ENCODE measurements at regions not wholly inside any gene's neighbourhood (a gene's known extent, or its start where the extent isn't known, plus 50 kb on each side); places are given as distances from the start of the nearest gene placed in this dataset.
A peak's percentile ranks its signal among the peaks of the same experiment; 100 is the strongest.

GRCh38 chr2:198809976-198810375 is 647.8 kb downstream of the SATB2 start:
- FAIRE-seq (no peak), DNase-seq (ENCODE audit: low read depth) (no peak)
- no peak overlapping the region for H3K27ac Mint-ChIP-seq (ENCODE audit: unreplicated experiment)
- H3K9me3 Mint-ChIP-seq (ENCODE audit: unreplicated experiment) = no peaks in the 10 kb centered on the region
- Histone ChIP-seq H3K9ac (ENCODE audit: low read length) (no peak overlapping the region), H3K4me2 (ENCODE audit: low read length) (no peak overlapping the region), H3K79me2 (ENCODE audit: insufficient read depth, low read length) (no peaks in the 10 kb centered on the region), H3K27me3 (ENCODE audit: insufficient read depth, low read length) (no peaks in the 10 kb centered on the region), H2AFZ (ENCODE audit: low read depth, low read length) (no peak overlapping the region), H3K4me1 (ENCODE audit: insufficient read depth, low read length) (no peaks in the 10 kb centered on the region), H3K36me3 (ENCODE audit: insufficient read depth, low read length) (no peaks in the 10 kb centered on the region), H3K4me3 (ENCODE audit: insufficient read depth, low read depth, low read length) (no peak overlapping the region), H3K27ac (ENCODE audit: low read depth, low read length) (no peak overlapping the region), H3K9me3 (ENCODE audit: insufficient read depth, low read depth, low read length) (no peaks in the 10 kb centered on the region), H4K20me1 (ENCODE audit: insufficient read depth, low read length) (no peaks in the 10 kb centered on the region)
- H3K36me3 Mint-ChIP-seq (ENCODE audit: low read depth, unreplicated experiment) = no peaks in the 10 kb centered on the region
- H3K4me3 Mint-ChIP-seq (ENCODE audit: unreplicated experiment) = no peak overlapping the region
- H3K4me1 Mint-ChIP-seq (ENCODE audit: low read depth, unreplicated experiment) = no peaks in the 10 kb centered on the region
- TF ChIP-seq, protein P1, sequence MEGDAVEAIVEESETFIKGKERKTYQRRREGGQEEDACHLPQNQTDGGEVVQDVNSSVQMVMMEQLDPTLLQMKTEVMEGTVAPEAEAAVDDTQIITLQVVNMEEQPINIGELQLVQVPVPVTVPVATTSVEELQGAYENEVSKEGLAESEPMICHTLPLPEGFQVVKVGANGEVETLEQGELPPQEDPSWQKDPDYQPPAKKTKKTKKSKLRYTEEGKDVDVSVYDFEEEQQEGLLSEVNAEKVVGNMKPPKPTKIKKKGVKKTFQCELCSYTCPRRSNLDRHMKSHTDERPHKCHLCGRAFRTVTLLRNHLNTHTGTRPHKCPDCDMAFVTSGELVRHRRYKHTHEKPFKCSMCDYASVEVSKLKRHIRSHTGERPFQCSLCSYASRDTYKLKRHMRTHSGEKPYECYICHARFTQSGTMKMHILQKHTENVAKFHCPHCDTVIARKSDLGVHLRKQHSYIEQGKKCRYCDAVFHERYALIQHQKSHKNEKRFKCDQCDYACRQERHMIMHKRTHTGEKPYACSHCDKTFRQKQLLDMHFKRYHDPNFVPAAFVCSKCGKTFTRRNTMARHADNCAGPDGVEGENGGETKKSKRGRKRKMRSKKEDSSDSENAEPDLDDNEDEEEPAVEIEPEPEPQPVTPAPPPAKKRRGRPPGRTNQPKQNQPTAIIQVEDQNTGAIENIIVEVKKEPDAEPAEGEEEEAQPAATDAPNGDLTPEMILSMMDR (IDR thresholded peaks at IDR 0.05; ENCODE audit: insufficient read depth, low read depth, low read length) = no peak
- TF ChIP-seq EZH2 (IDR thresholded peaks at IDR 0.05; ENCODE audit: insufficient read depth, low read length) = no peak
- H3K27me3 Mint-ChIP-seq (ENCODE audit: low read depth, unreplicated experiment) = peaks cover 2% of the 10 kb centered on the region

DNA sequence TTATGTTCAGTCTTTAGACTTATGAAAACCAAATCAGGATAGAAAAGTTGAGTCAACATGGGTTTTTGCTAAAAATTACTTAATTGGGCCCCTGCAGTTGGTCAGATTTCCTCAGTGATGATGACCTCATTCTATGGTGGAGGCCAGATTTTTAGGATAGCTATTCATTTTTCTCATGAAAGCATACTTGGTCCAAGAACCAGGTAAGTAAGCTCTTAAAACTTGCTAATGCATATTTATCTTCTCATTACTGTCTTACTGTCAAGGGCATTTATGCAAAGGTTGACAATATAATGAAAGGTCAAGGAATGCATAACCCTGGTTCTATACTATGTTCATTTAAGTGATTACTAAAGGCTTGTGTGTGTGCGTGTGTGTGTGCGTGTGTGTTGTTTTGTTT is 650.6 kb downstream of the SATB2 start:
- H3K79me2 ChIP-seq (ENCODE audit: insufficient read depth, low read length) = no peaks in the 10 kb centered on the region
- no peak for TF ChIP-seq EZH2 (IDR thresholded peaks at IDR 0.05; ENCODE audit: insufficient read depth, low read length)
- TF ChIP-seq, protein P1 (IDR thresholded peaks at IDR 0.05; ENCODE audit: insufficient read depth, low read depth, low read length) = no peak
- no peak for FAIRE-seq
- H3K27ac ChIP-seq (ENCODE audit: low read depth, low read length) = no peak overlapping the region
- peak overlapping the region; percentile 6 for H3K4me2 ChIP-seq (ENCODE audit: low read length)
- H3K27me3 ChIP-seq (ENCODE audit: insufficient read depth, low read length) = no peaks in the 10 kb centered on the region
- H3K4me1 ChIP-seq (ENCODE audit: insufficient read depth, low read length) = no peaks in the 10 kb centered on the region
- H4K20me1 ChIP-seq (ENCODE audit: insufficient read depth, low read length) = no peaks in the 10 kb centered on the region
- Mint-ChIP-seq H3K4me1 (ENCODE audit: low read depth, unreplicated experiment) (no peaks in the 10 kb centered on the region), H3K36me3 (ENCODE audit: low read depth, unreplicated experiment) (no peaks in the 10 kb centered on the region), H3K4me3 (ENCODE audit: unreplicated experiment) (no peak overlapping the region), H3K9me3 (ENCODE audit: unreplicated experiment) (no peaks in the 10 kb centered on the region), H3K27ac (ENCODE audit: unreplicated experiment) (no peak overlapping the region), H3K27me3 (ENCODE audit: low read depth, unreplicated experiment) (peaks cover 2% of the 10 kb centered on the region)
- DNase-seq (ENCODE audit: low read depth) = peak; percentile 69
- H3K9ac ChIP-seq (ENCODE audit: low read length) = no peak overlapping the region
- H3K36me3 ChIP-seq (ENCODE audit: insufficient read depth, low read length) = no peaks in the 10 kb centered on the region
- H3K9me3 ChIP-seq (ENCODE audit: insufficient read depth, low read depth, low read length) = no peaks in the 10 kb centered on the region
- H2AFZ ChIP-seq (ENCODE audit: low read depth, low read length) = no peak overlapping the region
- no peak overlapping the region for H3K4me3 ChIP-seq (ENCODE audit: insufficient read depth, low read depth, low read length)

DNA sequence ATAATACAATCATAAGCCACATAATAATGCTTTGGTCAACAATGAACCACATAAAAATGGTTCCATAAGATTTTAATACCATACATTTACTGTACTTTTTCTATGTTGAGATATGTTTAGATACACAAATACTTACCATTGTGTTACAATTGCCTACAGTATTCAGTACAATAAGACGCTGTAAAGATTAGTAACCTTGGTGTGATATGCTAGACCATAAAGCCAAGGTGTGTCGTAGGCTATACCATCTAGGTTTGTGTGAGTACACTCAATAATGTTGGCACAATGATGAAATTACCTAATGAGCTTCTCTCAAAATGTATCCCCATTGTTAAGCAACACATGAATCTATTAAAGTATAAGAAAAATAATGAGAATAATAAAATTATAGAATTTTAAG is 662.3 kb downstream of the SATB2 start:
- Histone ChIP-seq H3K4me3 (ENCODE audit: insufficient read depth, low read depth, low read length) (no peak overlapping the region), H2AFZ (ENCODE audit: low read depth, low read length) (no peak overlapping the region), H3K4me2 (ENCODE audit: low read length) (no peak overlapping the region), H4K20me1 (ENCODE audit: insufficient read depth, low read length) (no peaks in the 10 kb centered on the region), H3K4me1 (ENCODE audit: insufficient read depth, low read length) (no peaks in the 10 kb centered on the region), H3K27me3 (ENCODE audit: insufficient read depth, low read length) (no peaks in the 10 kb centered on the region), H3K79me2 (ENCODE audit: insufficient read depth, low read length) (no peaks in the 10 kb centered on the region), H3K9me3 (ENCODE audit: insufficient read depth, low read depth, low read length) (no peaks in the 10 kb centered on the region), H3K27ac (ENCODE audit: low read depth, low read length) (no peak overlapping the region), H3K36me3 (ENCODE audit: insufficient read depth, low read length) (no peaks in the 10 kb centered on the region), H3K9ac (ENCODE audit: low read length) (no peak overlapping the region)
- H3K4me1 Mint-ChIP-seq (ENCODE audit: low read depth, unreplicated experiment) = no peaks in the 10 kb centered on the region
- H3K36me3 Mint-ChIP-seq (ENCODE audit: low read depth, unreplicated experiment) = no peaks in the 10 kb centered on the region
- DNase-seq (ENCODE audit: low read depth) (no peak), FAIRE-seq (no peak)
- no peaks in the 10 kb centered on the region for H3K27me3 Mint-ChIP-seq (ENCODE audit: low read depth, unreplicated experiment)
- no peak overlapping the region for H3K27ac Mint-ChIP-seq (ENCODE audit: unreplicated experiment)
- H3K9me3 Mint-ChIP-seq (ENCODE audit: unreplicated experiment) = no peaks in the 10 kb centered on the region
- TF ChIP-seq, protein P1 (IDR thresholded peaks at IDR 0.05; ENCODE audit: insufficient read depth, low read depth, low read length) = no peak
- no peak for TF ChIP-seq EZH2 (IDR thresholded peaks at IDR 0.05; ENCODE audit: insufficient read depth, low read length)
- H3K4me3 Mint-ChIP-seq (ENCODE audit: unreplicated experiment) = no peak overlapping the region
